ENCODE measurements at regions not wholly inside any gene's neighbourhood (a gene's known extent, or its start where the extent isn't known, plus 50 kb on each side); places are given as distances from the start of the nearest gene placed in this dataset.

DNA sequence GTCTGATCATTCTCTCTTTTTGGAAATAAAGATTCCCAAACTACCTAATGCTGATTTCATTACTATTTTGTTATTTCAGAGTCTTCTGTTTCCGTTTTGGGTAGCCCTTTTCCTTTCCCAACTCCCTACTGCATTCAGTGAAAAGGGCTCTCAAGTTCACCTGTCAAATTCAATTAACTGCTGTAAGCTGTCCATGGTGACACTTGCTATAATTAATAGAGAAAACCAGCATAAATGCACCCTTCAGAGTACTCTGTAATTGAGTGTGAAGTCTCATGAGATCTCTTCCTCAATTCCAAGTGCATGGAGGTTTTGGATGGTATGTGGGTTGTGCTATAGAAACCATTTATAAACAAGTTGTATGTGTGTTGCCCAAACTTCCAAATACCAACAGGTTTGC is 187.2 kb downstream of the RPL10L start:
- ChIA-PET POLR2A (no interaction called here), CTCF (no interaction called here)
- no peak overlapping the region for H3K4me3 ChIP-seq (ENCODE audit: low read depth, low read length)
- no peak for DNase-seq (ENCODE audit: low read depth, low spot score)
- TF ChIP-seq CTCF (IDR thresholded peaks at IDR 0.05; ENCODE audit: insufficient read depth, low read length, missing control alignments), result no peak

DNA sequence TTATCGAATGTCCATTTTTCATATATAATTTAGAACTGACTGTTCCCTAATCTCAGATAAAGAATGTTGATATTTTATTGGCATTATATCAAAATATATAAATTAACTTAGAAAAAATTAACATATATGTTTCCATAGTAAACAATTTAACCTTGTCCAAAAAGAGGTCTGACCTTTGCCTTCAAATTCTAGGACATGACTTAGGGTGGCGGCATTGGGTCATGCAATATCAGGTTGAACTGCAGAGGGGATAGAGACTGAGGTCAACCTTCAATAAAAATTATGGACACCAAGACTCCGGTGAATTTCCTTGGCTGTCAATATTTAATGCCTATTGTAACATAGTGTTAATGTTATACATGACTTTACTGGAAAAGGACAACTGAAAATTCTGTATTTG is 199.8 kb downstream of the RPL10L start:
- ChIA-PET POLR2A (no interaction called here), CTCF (no interaction called here)
- TF ChIP-seq CTCF (IDR thresholded peaks at IDR 0.05; ENCODE audit: insufficient read depth, low read length, missing control alignments), result no peak
- H3K4me3 ChIP-seq (ENCODE audit: low read depth, low read length), result no peak overlapping the region
- no peak for DNase-seq (ENCODE audit: low read depth, low spot score)

GRCh38 chr14:46444666-46445065 is 206.9 kb downstream of the RPL10L start:
- CTCF ChIA-PET, result no interaction called here
- no peak for DNase-seq (ENCODE audit: low read depth, low spot score)
- POLR2A ChIA-PET, result no interaction called here
- no peak overlapping the region for H3K4me3 ChIP-seq (ENCODE audit: low read depth, low read length)
- TF ChIP-seq CTCF (IDR thresholded peaks at IDR 0.05; ENCODE audit: insufficient read depth, low read length, missing control alignments), result no peak

- H3K4me3 ChIP-seq (ENCODE audit: low read depth, low read length), result no peak overlapping the region
- ChIA-PET CTCF (no interaction called here), POLR2A (no interaction called here)
- no peak for DNase-seq (ENCODE audit: low read depth, low spot score)
- TF ChIP-seq CTCF (IDR thresholded peaks at IDR 0.05; ENCODE audit: insufficient read depth, low read length, missing control alignments), result no peak
These were observed 218.2 kb downstream of the RPL10L start for GRCh38 chr14:46433381-46433780.

GRCh38 chr14:46432516-46432915 is 219.1 kb downstream of the RPL10L start:
- ChIA-PET CTCF (no interaction called here), POLR2A (no interaction called here)
- DNase-seq (ENCODE audit: low read depth, low spot score), result no peak
- H3K4me3 ChIP-seq (ENCODE audit: low read depth, low read length), result no peak overlapping the region
- no peak for TF ChIP-seq CTCF (IDR thresholded peaks at IDR 0.05; ENCODE audit: insufficient read depth, low read length, missing control alignments)

DNA sequence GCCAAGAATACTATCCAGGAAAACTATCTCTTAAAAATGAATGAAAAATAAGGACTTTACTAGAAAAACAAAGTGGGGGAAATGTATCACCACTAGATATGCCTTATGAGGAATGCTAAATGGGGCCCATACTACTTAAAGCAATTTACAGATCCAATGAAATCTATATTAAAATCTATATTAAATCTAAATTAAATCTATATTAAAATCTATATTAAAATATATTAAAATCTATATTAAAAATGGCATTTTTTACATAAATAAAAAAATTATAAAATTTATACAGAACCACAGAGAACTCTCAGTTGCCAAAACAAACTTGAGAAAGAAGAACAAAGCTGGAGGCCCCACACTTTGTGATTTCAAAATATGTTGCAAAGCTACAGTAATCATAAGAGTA is 234.5 kb downstream of the RPL10L start:
- ChIA-PET POLR2A (no interaction called here), CTCF (no interaction called here)
- DNase-seq (ENCODE audit: low read depth, low spot score), result no peak
- no peak for TF ChIP-seq CTCF (IDR thresholded peaks at IDR 0.05; ENCODE audit: insufficient read depth, low read length, missing control alignments)
- H3K4me3 ChIP-seq (ENCODE audit: low read depth, low read length), result no peak overlapping the region

All from AG04449 (cell line).